ELF-1 (cell line): ENCODE measurements at regions not wholly inside any gene's neighbourhood (a gene's known extent, or its start where the extent isn't known, plus 50 kb on each side); places are given as distances from the start of the nearest gene placed in this dataset.
A peak's percentile ranks its signal among the peaks of the same experiment; 100 is the strongest.
"Not testable (repeated sequence)": the region's sequence is repeated elsewhere in the genome, so short reads cannot be mapped to it uniquely, and the experiment has no call there.

Experiments used
- DNase-seq: peaks from one replicate; pipeline ENCODE4 v3.0.0-alpha.2; 2016; ENCODE audit warnings: low read depth, low spot score

- no peak for DNase-seq
Observed at GRCh38 chr5:15023266-15023665, 151.7 kb upstream of the ANKH start.

- DNase-seq, result peak; percentile 40
Observed at GRCh38 chr5:15021266-15022046, 149.9 kb upstream of the ANKH start.

GRCh38 chr5:15020736-15021135 is 149.2 kb upstream of the ANKH start:
- peak; percentile 79 for DNase-seq

GRCh38 chr5:15014809-15015208 is 143.2 kb upstream of the ANKH start:
- DNase-seq, result no peak

GRCh38 chr5:15013654-15014463 is 142.3 kb upstream of the ANKH start:
- DNase-seq, result peak; percentile 31

GRCh38 chr5:15012061-15012460 is 140.5 kb upstream of the ANKH start:
- no peak for DNase-seq

- no peak for DNase-seq
Observed at GRCh38 chr5:15010936-15011335, 139.4 kb upstream of the ANKH start.

- no peak for DNase-seq
Observed at GRCh38 chr5:15009420-15009819, 137.8 kb upstream of the ANKH start.

- DNase-seq, result no peak
Observed at GRCh38 chr5:15008921-15009320, 137.3 kb upstream of the ANKH start.

GRCh38 chr5:15008476-15008875 is 136.9 kb upstream of the ANKH start:
- peak; percentile 92 for DNase-seq

- DNase-seq, result no peak
Observed at GRCh38 chr5:15007646-15008045, 136.1 kb upstream of the ANKH start.

- DNase-seq, result no peak
Observed at GRCh38 chr5:15004506-15004905, 132.9 kb upstream of the ANKH start.

GRCh38 chr5:15003511-15003920 is 131.9 kb upstream of the ANKH start:
- DNase-seq, result peak; percentile 75

- DNase-seq, result no peak
Observed at GRCh38 chr5:15002791-15003190, 131.2 kb upstream of the ANKH start.

- no peak for DNase-seq
Observed at GRCh38 chr5:15002173-15002572, 130.6 kb upstream of the ANKH start.

GRCh38 chr5:15001517-15001916 is 129.9 kb upstream of the ANKH start:
- no peak for DNase-seq

GRCh38 chr5:14998491-14998890 is 126.9 kb upstream of the ANKH start:
- DNase-seq, result no peak

GRCh38 chr5:14996997-14997396 is 125.4 kb upstream of the ANKH start:
- no peak for DNase-seq

GRCh38 chr5:14995229-14995628 is 123.7 kb upstream of the ANKH start:
- no peak for DNase-seq

GRCh38 chr5:14993459-14994133 is 122.0 kb upstream of the ANKH start:
- DNase-seq, result not testable (repeated sequence)

- DNase-seq, result not testable (repeated sequence)
Observed at GRCh38 chr5:14992751-14993458, 121.3 kb upstream of the ANKH start.

- no peak for DNase-seq
Observed at GRCh38 chr5:14988223-14988622, 116.6 kb upstream of the ANKH start.
